MM.1S (cell line): ENCODE measurements at regions not wholly inside any gene's neighbourhood (a gene's known extent, or its start where the extent isn't known, plus 50 kb on each side); places are given as distances from the start of the nearest gene placed in this dataset.

ENCODE experiments used
- EZH2 ChIP-seq: fragments of 300-600 bp; sonication (generic); optimal IDR thresholded peaks from 2 replicates; pipeline ENCODE3; 2017; ENCODE audit warnings: low read depth, mild to moderate bottlenecking, antibody characterized with exemption, low read length, mixed read lengths
- EZH2phosphoT487 ChIP-seq: fragments of 300-600 bp; sonication (generic); IDR thresholded peaks from 2 replicates; pipeline ENCODE4 v1.6.1; 2018; ENCODE audit warnings: antibody characterized with exemption, low read length
- TF ChIP-seq, protein P1 (sequence below): fragments of 300-600 bp; sonication (generic); IDR thresholded peaks from 2 replicates; pipeline ENCODE4 v1.5.1; 2016; ENCODE audit warnings: antibody characterized with exemption, low read length, mixed read lengths

DNA sequence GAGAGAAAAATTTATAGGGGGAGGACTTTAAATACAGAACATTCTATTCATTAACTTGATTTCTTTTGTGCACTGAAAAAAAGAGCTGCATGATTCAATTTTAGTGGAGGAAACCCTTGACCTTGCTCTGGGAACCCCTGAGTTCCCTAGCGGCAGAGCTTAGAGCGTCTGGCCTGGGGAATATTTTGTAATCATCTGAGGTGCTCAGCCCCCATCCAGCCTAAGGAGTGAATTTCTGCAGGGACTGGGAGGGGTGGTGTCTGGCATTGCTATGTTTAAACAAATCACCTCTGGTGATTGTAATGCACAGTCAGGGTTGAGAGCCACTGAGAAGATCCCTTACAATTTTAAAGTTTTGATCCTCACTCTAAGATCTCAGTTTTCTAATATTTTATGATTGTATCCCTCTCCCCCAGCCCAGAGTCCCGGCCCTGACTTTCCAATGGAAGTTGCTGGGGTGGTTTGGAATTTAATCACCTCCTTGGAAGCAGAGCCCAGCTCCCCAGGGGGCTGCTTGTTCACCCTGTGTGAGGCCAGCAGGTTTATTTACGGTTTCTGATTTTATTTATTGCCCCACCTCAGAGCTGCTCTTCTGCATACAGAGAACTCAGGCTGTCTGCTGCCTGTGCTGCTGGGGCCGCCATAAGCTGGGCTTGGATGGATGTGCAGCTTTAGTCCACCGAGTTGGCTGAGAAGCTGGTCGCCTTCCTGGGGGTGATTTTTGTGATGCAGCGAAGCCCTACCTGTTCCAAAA is 263.1 kb downstream of the LRFN2 start:
- TF ChIP-seq, protein P1, sequence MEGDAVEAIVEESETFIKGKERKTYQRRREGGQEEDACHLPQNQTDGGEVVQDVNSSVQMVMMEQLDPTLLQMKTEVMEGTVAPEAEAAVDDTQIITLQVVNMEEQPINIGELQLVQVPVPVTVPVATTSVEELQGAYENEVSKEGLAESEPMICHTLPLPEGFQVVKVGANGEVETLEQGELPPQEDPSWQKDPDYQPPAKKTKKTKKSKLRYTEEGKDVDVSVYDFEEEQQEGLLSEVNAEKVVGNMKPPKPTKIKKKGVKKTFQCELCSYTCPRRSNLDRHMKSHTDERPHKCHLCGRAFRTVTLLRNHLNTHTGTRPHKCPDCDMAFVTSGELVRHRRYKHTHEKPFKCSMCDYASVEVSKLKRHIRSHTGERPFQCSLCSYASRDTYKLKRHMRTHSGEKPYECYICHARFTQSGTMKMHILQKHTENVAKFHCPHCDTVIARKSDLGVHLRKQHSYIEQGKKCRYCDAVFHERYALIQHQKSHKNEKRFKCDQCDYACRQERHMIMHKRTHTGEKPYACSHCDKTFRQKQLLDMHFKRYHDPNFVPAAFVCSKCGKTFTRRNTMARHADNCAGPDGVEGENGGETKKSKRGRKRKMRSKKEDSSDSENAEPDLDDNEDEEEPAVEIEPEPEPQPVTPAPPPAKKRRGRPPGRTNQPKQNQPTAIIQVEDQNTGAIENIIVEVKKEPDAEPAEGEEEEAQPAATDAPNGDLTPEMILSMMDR, result no peak
- no peak for TF ChIP-seq EZH2
- no peak for TF ChIP-seq EZH2phosphoT487
